ENCODE measurements at regions not wholly inside any gene's neighbourhood (a gene's known extent, or its start where the extent isn't known, plus 50 kb on each side); places are given as distances from the start of the nearest gene placed in this dataset.

GRCh38 chr12:60196366-60196765, 600.5 kb downstream of the SLC16A7 start:
- no peak for TF ChIP-seq ZNF701 (tag by site-specific recombination; IDR thresholded peaks at IDR 0.05)
- no peak for TF ChIP-seq BCL11B (tag by site-specific recombination; IDR thresholded peaks at IDR 0.05; ENCODE audit: low read depth)
- no peak for TF ChIP-seq CTCF (tag by site-specific recombination; IDR thresholded peaks at IDR 0.05)
- no peak for TF ChIP-seq ZNF626 (tag by site-specific recombination; IDR thresholded peaks at IDR 0.05)
- no peak for TF ChIP-seq ZBTB49 (tag by site-specific recombination; IDR thresholded peaks at IDR 0.05; ENCODE audit: low read depth)
- no peak for TF ChIP-seq KLF16 (tag by site-specific recombination; IDR thresholded peaks at IDR 0.05)
- TF ChIP-seq ZNF24 (tag by site-specific recombination; IDR thresholded peaks at IDR 0.05) = no peak
- no peak for TF ChIP-seq PRDM1 (tag by site-specific recombination; IDR thresholded peaks at IDR 0.05)

Measured in HEK293 (cell line).